Hematopoietic multipotent progenitor cell (in vitro differentiated cells): ENCODE measurements at regions not wholly inside any gene's neighbourhood (a gene's known extent, or its start where the extent isn't known, plus 50 kb on each side); places are given as distances from the start of the nearest gene placed in this dataset.

Source experiments
- DNase-seq, 3 donors: peaks; one replicate each; pipeline ENCODE4 v3.0.0-alpha.2; 2011 to 2015; ENCODE audit warnings: low read depth in 2 of 3, low spot score in 2 of 3

DNA sequence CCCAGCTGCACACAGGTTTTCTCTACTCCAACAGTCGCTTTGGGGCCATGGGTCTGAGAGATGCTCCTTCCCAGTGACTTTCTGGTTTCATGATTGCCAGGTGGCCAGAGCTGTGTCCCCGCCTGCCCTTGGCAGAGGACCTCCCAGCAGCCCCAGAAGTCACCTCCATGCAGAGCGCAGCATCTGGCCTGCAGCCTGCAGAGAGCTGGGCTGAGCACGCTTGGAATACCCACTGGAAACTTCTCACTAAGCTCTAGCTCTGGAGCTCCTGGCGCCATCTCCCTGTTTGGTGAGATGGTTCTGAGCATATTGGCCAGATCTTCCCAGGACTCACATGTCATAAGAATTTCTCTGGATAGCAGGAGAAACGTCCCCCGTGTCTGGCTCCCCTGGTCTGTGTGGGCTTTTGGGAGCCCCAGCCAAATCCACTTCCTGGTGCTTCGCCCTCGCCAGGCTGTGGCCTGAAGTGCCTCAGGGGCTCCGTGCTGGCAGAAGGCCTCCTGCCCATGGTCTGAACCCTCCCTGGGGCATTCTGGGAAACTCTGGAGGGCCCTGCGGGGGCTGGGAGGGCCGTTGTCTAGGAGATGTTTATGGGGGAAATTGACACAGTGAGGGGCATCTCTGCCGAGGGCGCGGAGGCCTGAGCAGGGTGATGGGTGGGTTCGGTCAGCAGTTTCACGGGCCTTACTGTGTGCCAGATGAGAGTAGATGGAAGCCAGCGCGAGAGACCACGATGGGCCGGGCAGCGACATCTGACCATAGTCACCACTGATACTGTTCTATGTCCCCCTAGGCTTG lies 73.2 kb upstream of the CIBAR2 start:
- DNase-seq, result no peak

DNA sequence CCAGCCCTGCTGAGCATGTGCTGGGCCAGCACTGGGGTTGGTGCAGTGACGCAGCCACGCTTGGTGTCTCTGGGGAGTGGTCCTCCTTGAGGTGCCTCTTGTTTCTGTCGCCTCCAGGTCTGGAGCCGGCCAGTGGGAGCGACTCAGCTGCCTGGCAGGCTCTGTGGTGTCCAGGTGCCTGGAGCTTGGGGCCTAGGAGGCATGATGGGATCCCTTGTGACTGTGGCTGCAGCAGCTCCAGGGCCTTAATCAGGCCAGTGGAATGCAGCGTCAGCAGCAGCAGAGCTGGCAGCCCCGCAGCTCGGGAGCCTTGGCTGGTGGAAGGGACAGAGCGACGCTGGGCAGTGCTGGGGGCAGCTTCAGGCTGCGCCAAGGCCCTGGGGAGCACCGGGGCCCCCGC lies 74.7 kb upstream of the CIBAR2 start:
- no peak for DNase-seq

GRCh38 chr16:85187447-85187846 lies 75.2 kb upstream of the CIBAR2 start:
- DNase-seq, result no peak

- no peak for DNase-seq
Observed at GRCh38 chr16:85187886-85188285, 75.6 kb upstream of the CIBAR2 start.

DNA sequence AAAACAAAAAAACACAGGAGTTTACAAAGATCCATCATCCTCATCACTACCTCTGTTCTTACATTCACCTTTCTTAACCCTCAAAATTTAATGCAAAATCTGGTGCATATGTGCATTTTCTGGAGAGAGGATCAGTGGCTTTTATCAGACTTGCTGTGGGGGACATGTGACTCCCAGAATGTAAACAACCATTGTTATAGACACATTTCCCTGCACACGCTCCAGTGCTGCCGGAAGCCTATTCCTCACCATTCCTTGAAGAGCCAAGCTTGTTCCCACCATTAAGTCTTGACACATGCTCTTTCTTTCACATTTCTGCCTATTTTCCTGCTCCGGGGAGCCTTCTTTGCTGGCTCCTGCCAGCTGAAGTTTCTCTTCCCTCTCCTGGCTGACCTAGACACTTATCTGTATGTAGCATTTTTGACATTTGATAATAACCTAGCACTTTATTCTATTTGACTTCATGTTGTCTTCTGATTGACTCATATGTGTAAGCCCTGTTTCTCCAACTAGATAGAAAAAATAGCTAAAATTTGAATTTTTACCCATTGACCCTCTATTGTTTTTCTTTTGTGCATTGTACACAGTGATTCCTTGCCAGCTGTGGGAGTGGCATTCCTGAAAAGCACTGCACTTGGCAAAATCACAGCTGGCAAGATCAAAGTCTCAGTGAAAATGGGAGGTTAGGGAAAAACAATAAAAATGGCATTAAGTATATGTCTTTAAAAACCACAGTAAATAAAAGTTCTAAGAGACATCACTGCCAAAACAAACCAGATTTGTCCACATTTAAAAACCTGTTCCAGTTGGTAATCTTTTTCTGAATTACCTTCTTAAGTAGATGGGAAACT lies 76.8 kb upstream of the CIBAR2 start:
- DNase-seq, result no peak

GRCh38 chr16:85190572-85190971 lies 78.3 kb upstream of the CIBAR2 start:
- no peak for DNase-seq

DNA sequence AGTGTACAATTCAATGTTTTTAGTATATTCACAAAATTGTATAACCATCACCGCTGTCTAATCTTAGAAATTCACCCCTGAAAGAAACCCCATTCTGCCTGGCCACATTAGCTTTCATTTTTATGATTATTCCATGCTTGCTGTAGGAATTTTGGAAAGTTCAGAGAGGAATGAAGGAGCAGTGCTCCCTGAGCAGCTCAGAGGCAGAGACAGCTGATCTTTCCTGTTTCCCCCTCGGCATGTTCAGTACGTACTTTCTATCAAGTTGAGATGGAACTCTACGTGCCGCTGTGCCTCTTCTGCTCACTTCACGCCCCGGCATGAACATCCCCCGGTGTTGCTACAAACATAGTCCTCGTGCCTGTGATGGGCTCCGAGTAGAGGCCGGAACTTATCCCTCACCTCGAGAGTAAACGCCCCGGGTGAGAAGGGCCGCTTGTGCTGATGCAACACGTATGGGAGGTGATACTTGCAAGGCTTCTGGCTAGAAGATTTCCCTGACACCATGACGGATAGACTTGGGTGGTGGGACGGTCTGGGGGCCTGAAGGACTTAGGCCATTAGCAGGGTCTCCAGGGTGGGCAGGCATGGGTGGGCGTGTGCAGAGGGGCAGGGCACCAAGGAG lies 79.2 kb upstream of the CIBAR2 start:
- no peak for DNase-seq

GRCh38 chr16:85192238-85193114 lies 80.2 kb upstream of the CIBAR2 start:
- no peak for DNase-seq

DNA sequence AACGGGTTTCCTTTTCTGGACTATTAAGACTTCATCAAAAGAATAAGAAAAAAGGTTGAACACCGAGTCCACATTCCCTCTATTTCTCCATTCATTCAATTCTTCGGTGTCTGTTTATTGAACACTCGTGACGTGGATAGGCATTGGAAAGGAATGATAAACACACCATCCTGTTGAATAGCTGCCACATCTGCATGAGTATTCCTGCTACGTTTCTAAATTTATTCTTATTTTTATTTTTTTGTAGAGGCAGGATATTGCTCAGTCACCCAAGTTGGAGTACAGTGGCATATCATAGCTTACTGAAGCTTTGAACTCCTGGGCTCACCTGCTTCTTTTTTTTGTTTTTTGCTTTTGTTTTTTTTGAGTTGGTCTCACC lies 80.8 kb upstream of the CIBAR2 start:
- no peak for DNase-seq

DNA sequence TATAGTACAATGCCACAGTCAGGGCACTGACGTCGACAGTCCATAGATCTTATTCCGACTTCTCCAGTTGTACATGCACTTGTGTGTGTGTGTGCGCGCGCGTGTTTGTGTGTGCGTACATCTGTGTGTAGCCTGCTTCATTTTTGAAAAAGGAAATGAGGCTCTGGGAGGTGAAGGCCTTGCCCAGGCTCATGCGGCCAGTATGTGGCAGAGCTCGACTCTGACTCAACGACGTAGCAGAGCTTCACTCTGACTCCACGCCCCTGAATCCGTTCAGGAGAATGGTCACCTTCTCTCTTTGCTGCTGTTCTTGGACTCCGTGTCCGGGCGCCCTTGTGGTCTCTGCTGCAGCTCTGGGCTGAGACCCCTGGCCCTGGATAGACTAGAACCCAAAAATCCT lies 81.6 kb upstream of the CIBAR2 start:
- no peak for DNase-seq

GRCh38 chr16:85194307-85195270 lies 82.3 kb upstream of the CIBAR2 start:
- DNase-seq, result no peak

GRCh38 chr16:85195271-85195647 lies 83.0 kb upstream of the CIBAR2 start:
- no peak for DNase-seq

DNA sequence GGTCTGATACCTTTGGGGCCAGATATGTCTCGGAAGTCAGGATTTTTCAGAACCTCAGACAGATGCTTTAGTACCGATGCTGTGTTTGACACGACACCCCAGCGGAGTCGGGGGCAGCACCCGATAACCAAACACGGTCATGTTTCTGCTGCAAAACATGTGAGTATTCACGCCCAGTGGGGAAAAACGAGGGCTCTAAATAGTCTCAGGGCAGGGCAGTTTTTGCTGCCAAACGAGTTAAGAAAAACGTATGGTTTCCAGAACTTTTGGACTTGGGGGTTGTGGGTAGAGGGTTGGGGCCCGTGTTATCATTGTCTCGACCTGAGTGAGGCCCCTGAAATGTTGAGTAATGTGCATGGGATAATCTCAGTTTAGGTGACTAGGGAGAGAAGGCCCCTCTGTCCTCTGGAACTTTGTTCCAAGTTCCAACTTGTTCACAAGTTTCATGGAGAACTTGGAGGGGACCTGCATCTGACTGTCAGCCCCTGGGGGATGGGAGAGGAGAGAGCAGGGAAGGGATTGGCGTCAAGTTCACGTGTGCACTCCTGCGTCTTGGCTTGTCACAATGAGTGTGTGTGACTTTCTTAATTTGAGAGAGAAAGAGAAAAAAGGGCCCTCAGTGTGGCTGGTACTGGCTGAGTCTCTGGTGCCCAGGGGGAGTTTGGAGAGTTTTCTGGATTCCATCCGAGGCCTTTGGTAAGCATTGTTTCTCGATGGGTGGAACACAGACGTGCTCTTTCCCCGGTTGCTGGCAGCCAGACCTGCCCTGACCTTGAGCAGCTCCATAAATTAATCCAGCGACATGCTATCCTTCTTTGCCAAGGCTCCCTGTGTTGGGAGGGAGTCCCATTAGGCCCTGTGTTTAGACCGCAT lies 83.9 kb upstream of the CIBAR2 start:
- DNase-seq, result no peak

- DNase-seq, result no peak
Observed at GRCh38 chr16:85196976-85197375, 84.7 kb upstream of the CIBAR2 start.

GRCh38 chr16:85197611-85198566 lies 85.6 kb upstream of the CIBAR2 start:
- no peak for DNase-seq

- DNase-seq, result no peak
Observed at GRCh38 chr16:85199069-85199725, 86.9 kb upstream of the CIBAR2 start.

DNA sequence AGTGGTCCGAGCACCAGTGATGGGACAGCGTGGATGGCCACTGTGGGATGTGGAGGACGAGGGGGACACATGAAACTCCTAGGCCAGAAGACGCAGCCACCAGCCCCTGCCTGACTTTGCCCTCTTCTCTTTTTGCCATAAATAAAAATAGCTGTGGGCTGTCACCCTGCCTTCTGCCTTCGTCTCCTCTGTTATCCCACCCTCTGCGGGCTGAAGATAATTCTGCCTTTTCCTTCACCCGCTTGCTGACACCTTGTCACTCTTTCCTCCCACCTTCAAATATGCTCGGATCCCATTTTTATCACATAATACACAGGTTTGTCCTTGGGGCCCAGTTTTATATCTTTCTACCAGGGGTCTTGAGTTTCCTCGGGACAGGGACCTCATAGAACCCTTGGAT lies 87.6 kb upstream of the CIBAR2 start:
- DNase-seq, result no peak
